Thyroid gland (tissue), 4 donors: ENCODE measurements at regions not wholly inside any gene's neighbourhood (a gene's known extent, or its start where the extent isn't known, plus 50 kb on each side); places are given as distances from the start of the nearest gene placed in this dataset.
"Not testable (repeated sequence)": the region's sequence is repeated elsewhere in the genome, so short reads cannot be mapped to it uniquely, and the experiment has no call there.

Experiments
- DNase-seq, 2 donors: peaks; one replicate each; pipeline ENCODE4 v3.0.0-alpha.2; 2019
- H3K27ac ChIP-seq, 3 donors: fragments of 200-600 bp; sonication (generic); 1 replicate in 2 of 3; 2 replicates in 1 of 3; pipeline ENCODE4 v1.5.1; 2016 to 2019; ENCODE audit warnings: mild to moderate bottlenecking in 1 of 3, moderate library complexity in 1 of 3
- H3K27me3 ChIP-seq: fragments of 200-600 bp; sonication (generic); one replicate; pipeline ENCODE4 v1.5.1; 2019
- H3K36me3 ChIP-seq, 2 donors: fragments of 200-600 bp; sonication (generic); one replicate each; pipeline ENCODE4 v1.5.1; 2016 to 2019
- H3K4me1 ChIP-seq, 2 donors: fragments of 200-600 bp; sonication (generic); one replicate each; pipeline ENCODE4 v1.5.1; 2017 to 2019
- H3K4me3 ChIP-seq, 3 donors: fragments of 200-600 bp; sonication (generic); replicated peaks in 1 of 3; 1 replicate in 2 of 3; 2 replicates in 1 of 3; pipeline ENCODE4 v1.5.1; 2016; ENCODE audit warnings: mild to moderate bottlenecking in 1 of 3
- H3K9me3 ChIP-seq: fragments of 200-600 bp; sonication (generic); one replicate; pipeline ENCODE4 v1.5.1; 2017
- POLR2A ChIP-seq, 2 donors: fragments of 450-650 bp; IDR thresholded peaks; one replicate each; pipeline ENCODE4 v1.6.1; 2017; ENCODE audit warnings: antibody characterized with exemption in 2 of 2, mild to moderate bottlenecking in 2 of 2, moderate library complexity in 1 of 2
- WGBS, 2 donors: methylation state at CpG; one replicate each; pipeline ENCODE4 v1.1.5; 2017; 5-methylcytosine and 5-hydroxymethylcytosine counted together
- intact Hi-C: fragments of 100-400 bp; cut with DNase I; formaldehyde crosslinking; loops from one replicate; pipeline ENCODE4 v1.15.1; 2023
- TF ChIP-seq, protein P1 (sequence below), 6 experiments: fragments of 200-600 bp in 3 of 6; fragments of 450-650 bp in 3 of 6; sonication (generic) in 3 of 6; IDR thresholded peaks; one replicate each; pipeline ENCODE4 v1.5.1; 2016 to 2019; ENCODE audit warnings: antibody characterized with exemption in 6 of 6, mild to moderate bottlenecking in 2 of 6, inconsistent platforms in 1 of 6, moderate library complexity in 1 of 6

GRCh38 chr12:18827913-18828312 lies 90.0 kb downstream of the CAPZA3 start:
- WGBS, 2 donors = 91 to 96% methylated on average over 2 of the region's 2 CpGs
- no peaks in the 10 kb centered on the region for H3K27me3 ChIP-seq
- H3K4me3 ChIP-seq = no peak overlapping the region
- no peak overlapping the region for H3K27ac ChIP-seq
- DNase-seq = no peak
- no peaks in the 10 kb centered on the region for H3K9me3 ChIP-seq
- intact Hi-C loops = no loop called here
- TF ChIP-seq, protein P1, sequence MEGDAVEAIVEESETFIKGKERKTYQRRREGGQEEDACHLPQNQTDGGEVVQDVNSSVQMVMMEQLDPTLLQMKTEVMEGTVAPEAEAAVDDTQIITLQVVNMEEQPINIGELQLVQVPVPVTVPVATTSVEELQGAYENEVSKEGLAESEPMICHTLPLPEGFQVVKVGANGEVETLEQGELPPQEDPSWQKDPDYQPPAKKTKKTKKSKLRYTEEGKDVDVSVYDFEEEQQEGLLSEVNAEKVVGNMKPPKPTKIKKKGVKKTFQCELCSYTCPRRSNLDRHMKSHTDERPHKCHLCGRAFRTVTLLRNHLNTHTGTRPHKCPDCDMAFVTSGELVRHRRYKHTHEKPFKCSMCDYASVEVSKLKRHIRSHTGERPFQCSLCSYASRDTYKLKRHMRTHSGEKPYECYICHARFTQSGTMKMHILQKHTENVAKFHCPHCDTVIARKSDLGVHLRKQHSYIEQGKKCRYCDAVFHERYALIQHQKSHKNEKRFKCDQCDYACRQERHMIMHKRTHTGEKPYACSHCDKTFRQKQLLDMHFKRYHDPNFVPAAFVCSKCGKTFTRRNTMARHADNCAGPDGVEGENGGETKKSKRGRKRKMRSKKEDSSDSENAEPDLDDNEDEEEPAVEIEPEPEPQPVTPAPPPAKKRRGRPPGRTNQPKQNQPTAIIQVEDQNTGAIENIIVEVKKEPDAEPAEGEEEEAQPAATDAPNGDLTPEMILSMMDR (IDR thresholded peaks at IDR 0.05) = no peak
- no peak for TF ChIP-seq POLR2A (IDR thresholded peaks at IDR 0.05)
- no peaks in the 10 kb centered on the region for H3K4me1 ChIP-seq
- H3K36me3 ChIP-seq = no peaks in the 10 kb centered on the region

DNA sequence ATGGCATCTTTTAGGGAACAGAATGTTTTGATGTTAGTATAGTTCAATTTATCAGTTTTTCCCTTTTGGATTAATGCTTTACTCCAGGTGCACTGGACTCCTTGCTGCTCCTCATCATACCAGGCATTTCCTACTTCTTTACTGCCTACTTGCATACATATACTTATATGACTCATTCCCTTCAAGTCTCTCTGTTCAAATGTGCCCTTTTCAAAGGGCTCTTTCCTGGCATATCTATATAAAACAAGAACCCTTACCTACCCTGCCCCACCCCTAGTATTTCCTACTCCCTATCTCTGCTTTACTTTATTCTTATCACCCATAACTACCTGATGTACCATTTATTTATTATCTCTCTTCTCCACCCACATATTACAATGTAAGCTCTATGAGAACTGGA lies 90.6 kb downstream of the CAPZA3 start:
- TF ChIP-seq, protein P1 (IDR thresholded peaks at IDR 0.05) = no peak
- TF ChIP-seq POLR2A (IDR thresholded peaks at IDR 0.05) = no peak
- Histone ChIP-seq H3K36me3 (no peaks in the 10 kb centered on the region), H3K27ac (no peak overlapping the region), H3K27me3 (no peaks in the 10 kb centered on the region), H3K9me3 (no peaks in the 10 kb centered on the region), H3K4me3 (no peak overlapping the region), H3K4me1 (no peaks in the 10 kb centered on the region)
- intact Hi-C loops = no loop called here
- DNase-seq = no peak

DNA sequence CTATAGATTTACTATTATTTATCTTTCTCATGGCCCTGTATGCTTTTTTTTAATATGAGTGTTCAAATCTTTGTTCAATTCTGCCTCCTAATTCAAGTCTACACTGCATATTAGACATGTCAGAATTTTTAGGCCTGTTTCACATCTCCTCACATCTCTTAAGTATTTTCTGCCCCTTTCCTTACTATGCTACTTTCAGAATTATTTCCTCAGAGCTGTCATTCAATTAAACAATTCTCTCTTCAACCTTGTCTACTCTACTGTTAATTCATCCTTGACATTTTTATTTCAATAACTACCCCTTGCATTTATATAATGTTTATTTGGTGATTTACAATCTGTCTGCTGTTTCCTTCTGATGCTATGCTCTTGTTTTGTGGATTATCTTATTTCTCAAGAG lies 91.1 kb downstream of the CAPZA3 start:
- no peak overlapping the region for H3K27ac ChIP-seq
- no peaks in the 10 kb centered on the region for H3K27me3 ChIP-seq
- no peak for DNase-seq
- H3K4me1 ChIP-seq = no peaks in the 10 kb centered on the region
- intact Hi-C loops = no loop called here
- TF ChIP-seq, protein P1 (IDR thresholded peaks at IDR 0.05) = no peak
- no peak for TF ChIP-seq POLR2A (IDR thresholded peaks at IDR 0.05)
- no peaks in the 10 kb centered on the region for H3K9me3 ChIP-seq
- H3K36me3 ChIP-seq = no peaks in the 10 kb centered on the region
- no peak overlapping the region for H3K4me3 ChIP-seq

GRCh38 chr12:18832932-18833331 lies 95.0 kb downstream of the CAPZA3 start:
- WGBS, 2 donors = 70 to 71% methylated on average over 2 of the region's 2 CpGs

GRCh38 chr12:18837025-18837424 lies 99.1 kb downstream of the CAPZA3 start:
- Histone ChIP-seq H3K9me3 (no peaks in the 10 kb centered on the region), H3K4me1 (no peaks in the 10 kb centered on the region), H3K36me3 (no peaks in the 10 kb centered on the region), H3K4me3 (no peak overlapping the region), H3K27ac (no peak overlapping the region), H3K27me3 (no peaks in the 10 kb centered on the region)
- WGBS, 2 donors = 72 to 85% methylated on average over 4 of the region's 4 CpGs
- no peak for DNase-seq
- intact Hi-C loops = no loop called here
- TF ChIP-seq, protein P1 (IDR thresholded peaks at IDR 0.05) = no peak
- no peak for TF ChIP-seq POLR2A (IDR thresholded peaks at IDR 0.05)

More at GRCh38 chr12:18832932-18833331, 95.0 kb downstream of the CAPZA3 start:
- H3K36me3 ChIP-seq, DNase-seq, H3K27ac ChIP-seq, H3K9me3 ChIP-seq, H3K27me3 ChIP-seq, intact Hi-C loops, H3K4me1 ChIP-seq, H3K4me3 ChIP-seq: not testable (repeated sequence)

DNA sequence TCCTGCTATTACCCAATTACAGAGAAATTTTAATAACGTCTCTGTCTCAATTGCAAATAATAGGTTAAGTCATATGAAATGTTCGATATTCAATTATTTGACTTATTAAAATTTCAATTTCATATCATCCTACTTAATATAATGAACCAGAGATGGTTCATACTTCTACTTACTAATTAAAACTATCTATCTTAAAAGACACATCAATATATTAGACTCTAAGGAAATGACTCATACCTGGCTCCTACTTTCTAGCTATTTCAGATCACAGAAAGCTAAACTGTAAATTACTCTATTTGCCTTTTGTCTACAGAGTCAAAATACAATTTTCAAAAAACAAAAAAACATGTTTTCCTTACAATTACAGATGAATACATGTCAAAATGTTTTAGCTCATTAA lies 99.6 kb downstream of the CAPZA3 start:
- Histone ChIP-seq H3K4me1 (no peaks in the 10 kb centered on the region), H3K27ac (no peak overlapping the region), H3K27me3 (no peaks in the 10 kb centered on the region), H3K4me3 (no peak overlapping the region), H3K9me3 (no peaks in the 10 kb centered on the region), H3K36me3 (no peaks in the 10 kb centered on the region)
- TF ChIP-seq, protein P1 (IDR thresholded peaks at IDR 0.05) = no peak
- no peak for DNase-seq
- WGBS, 2 donors = 81 to 83% methylated on average over 2 of the region's 2 CpGs
- intact Hi-C loops = no loop called here

DNA sequence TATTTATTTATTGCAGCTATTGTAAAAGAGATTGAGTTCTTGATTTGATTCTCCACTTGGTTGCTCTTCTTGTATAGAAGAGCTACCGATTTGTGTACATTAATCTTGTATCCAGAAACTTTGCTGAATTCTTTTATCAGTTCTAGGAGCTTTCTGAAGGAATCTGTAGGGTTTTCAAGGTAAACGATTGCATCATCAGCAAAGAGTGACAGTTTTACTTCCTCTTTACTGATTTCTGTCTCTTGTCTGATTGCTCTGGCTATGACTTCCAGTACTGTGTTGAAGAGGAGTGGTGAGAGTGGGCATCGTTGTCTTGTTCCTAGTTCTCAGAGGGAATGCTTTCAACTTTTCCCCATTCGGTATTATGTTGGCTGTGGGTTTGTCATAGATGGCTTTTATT lies 103.1 kb downstream of the CAPZA3 start:
- H3K27me3 ChIP-seq, H3K36me3 ChIP-seq, DNase-seq, H3K9me3 ChIP-seq, H3K4me1 ChIP-seq, H3K27ac ChIP-seq, H3K4me3 ChIP-seq, intact Hi-C loops: not testable (repeated sequence)
- WGBS, 2 donors = 92% methylated on average over 4 of the region's 4 CpGs
